ENCODE measurements at regions not wholly inside any gene's neighbourhood (a gene's known extent, or its start where the extent isn't known, plus 50 kb on each side); places are given as distances from the start of the nearest gene placed in this dataset.

GRCh38 chr6:14639983-14640599 is 522.5 kb downstream of the CD83 start:
- TF ChIP-seq CBX3 (IDR thresholded peaks at IDR 0.05; ENCODE audit: low read depth), result no peak
- no peak for TF ChIP-seq CTCF (IDR thresholded peaks at IDR 0.05 in 2 of 3, conservative IDR thresholded peaks at IDR 0.05 in 1 of 3; ENCODE audit: borderline replicate concordance in 1 of 3, insufficient read depth in 1 of 3, low read depth in 2 of 3, low read length in 2 of 3)
- TF ChIP-seq RAD21 (IDR thresholded peaks at IDR 0.05; ENCODE audit: low read depth), result no peak
- TF ChIP-seq JUND (IDR thresholded peaks at IDR 0.05), result no peak
- TF ChIP-seq EZH2phosphoT487 (IDR thresholded peaks at IDR 0.05; ENCODE audit: borderline replicate concordance), result no peak
- no peak for TF ChIP-seq ZBTB33 (IDR thresholded peaks at IDR 0.05; ENCODE audit: extremely low read depth, insufficient replicate concordance, low read length)
- no peak for TF ChIP-seq YY1 (IDR thresholded peaks at IDR 0.05; ENCODE audit: extremely low read depth, insufficient replicate concordance, low read depth, low read length)
- no peak for TF ChIP-seq SP1 (IDR thresholded peaks at IDR 0.05; ENCODE audit: low read depth)
- no peak for TF ChIP-seq POLR2A (IDR thresholded peaks at IDR 0.05; ENCODE audit: borderline replicate concordance, extremely low read depth, insufficient read depth, insufficient read length)
- TF ChIP-seq ATF3 (IDR thresholded peaks at IDR 0.05), result no peak
- no peak for TF ChIP-seq SRF (IDR thresholded peaks at IDR 0.05; ENCODE audit: low read depth)
- no peak for TF ChIP-seq POLR2AphosphoS5 (IDR thresholded peaks at IDR 0.05; ENCODE audit: low read depth, low read length)
- TF ChIP-seq ZNF274 (IDR thresholded peaks at IDR 0.05; ENCODE audit: low read depth, low read length), result no peak
- no peak for TF ChIP-seq EZH2 (IDR thresholded peaks at IDR 0.05)

All from HCT116 (cell line).